COLO668 (cell line): ENCODE measurements at regions not wholly inside any gene's neighbourhood (a gene's known extent, or its start where the extent isn't known, plus 50 kb on each side); places are given as distances from the start of the nearest gene placed in this dataset.
"Not testable (repeated sequence)": the region's sequence is repeated elsewhere in the genome, so short reads cannot be mapped to it uniquely, and the experiment has no call there.

ENCODE experiments used
- DNase-seq: peaks from one replicate; lab custom pipeline; 2025; ENCODE audit not compliant: unreplicated experiment; lab: John Stamatoyannopoulos, UW

GRCh38 chr19:20397292-20397691 lies 168.3 kb downstream of the ZNF737 start:
- DNase-seq, result no peak

GRCh38 chr19:20388706-20389225 lies 176.8 kb downstream of the ZNF737 start:
- DNase-seq, result no peak

- no peak for DNase-seq
These were observed 180.5 kb downstream of the ZNF737 start for GRCh38 chr19:20385061-20385460.

- no peak for DNase-seq
These were observed 193.7 kb downstream of the ZNF737 start for GRCh38 chr19:20371911-20372310.

- DNase-seq, result not testable (repeated sequence)
These were observed 194.3 kb downstream of the ZNF737 start for GRCh38 chr19:20371304-20371703.

- DNase-seq, result no peak
These were observed 197.7 kb downstream of the ZNF737 start for GRCh38 chr19:20367811-20368294.

- no peak for DNase-seq
These were observed 198.1 kb downstream of the ZNF486 start for GRCh38 chr19:20365146-20365545.

GRCh38 chr19:20359933-20360720 lies 193.1 kb downstream of the ZNF486 start:
- no peak for DNase-seq

- not testable (repeated sequence) for DNase-seq
These were observed 191.9 kb downstream of the ZNF486 start for GRCh38 chr19:20358841-20359465.

- DNase-seq, result peak; percentile 0
These were observed 190.9 kb downstream of the ZNF486 start for GRCh38 chr19:20357921-20358320.

GRCh38 chr19:20351244-20351643 lies 184.2 kb downstream of the ZNF486 start:
- no peak for DNase-seq

- DNase-seq, result no peak
These were observed 182.2 kb downstream of the ZNF486 start for GRCh38 chr19:20349206-20349605.

- no peak for DNase-seq
These were observed 172.4 kb downstream of the ZNF486 start for GRCh38 chr19:20339444-20339843.

- no peak for DNase-seq
These were observed 167.7 kb downstream of the ZNF486 start for GRCh38 chr19:20334760-20335159.

- DNase-seq, result no peak
These were observed 166.5 kb downstream of the ZNF486 start for GRCh38 chr19:20333508-20333907.

GRCh38 chr19:20325151-20325550 lies 158.1 kb downstream of the ZNF486 start:
- DNase-seq, result no peak

- no peak for DNase-seq
These were observed 154.2 kb downstream of the ZNF486 start for GRCh38 chr19:20321139-20321763.

GRCh38 chr19:20320191-20320590 lies 153.2 kb downstream of the ZNF486 start:
- DNase-seq, result no peak

- no peak for DNase-seq
These were observed 151.6 kb downstream of the ZNF486 start for GRCh38 chr19:20318616-20319015.

GRCh38 chr19:20315543-20315942 lies 148.5 kb downstream of the ZNF486 start:
- no peak for DNase-seq

GRCh38 chr19:20313894-20314293 lies 146.9 kb downstream of the ZNF486 start:
- DNase-seq, result no peak

GRCh38 chr19:20307127-20307526 lies 140.1 kb downstream of the ZNF486 start:
- no peak for DNase-seq
